Body of pancreas (tissue), 4 donors: ENCODE measurements at regions not wholly inside any gene's neighbourhood (a gene's known extent, or its start where the extent isn't known, plus 50 kb on each side); places are given as distances from the start of the nearest gene placed in this dataset.

ENCODE experiments used
- ATAC-seq: fragments of 150-250 bp; one replicate; pipeline ENCODE4 v1.9.1; 2016
- DNase-seq, 4 donors: peaks; one replicate each; pipeline ENCODE4 v3.0.0-alpha.2; 2019
- H3K27ac ChIP-seq, 4 donors: fragments of 200-600 bp; sonication (generic); 1 replicate in 3 of 4; 2 replicates in 1 of 4; pipeline versions ENCODE4 v1.5.1 to v1.6.1; 2016 to 2019; ENCODE audit warnings: mild to moderate bottlenecking in 1 of 4, mixed read lengths in 1 of 4, moderate library complexity in 1 of 4
- H3K27me3 ChIP-seq, 2 donors: fragments of 200-600 bp; sonication (generic); one replicate each; pipeline ENCODE4 v1.6.0; 2016; ENCODE audit warnings: mild to moderate bottlenecking in 1 of 2
- H3K36me3 ChIP-seq, 2 donors: fragments of 200-600 bp; sonication (generic); replicated peaks in 1 of 2; 2 replicates each; pipeline ENCODE4 v1.5.1; 2016; ENCODE audit warnings: low read depth in 2 of 2; ENCODE audit not compliant: insufficient read depth in 1 of 2
- H3K4me1 ChIP-seq: fragments of 200-600 bp; sonication (generic); one replicate; pipeline ENCODE4 v1.6.0; 2016
- H3K4me3 ChIP-seq, 2 donors: fragments of 200-600 bp; sonication (generic); 1 replicate in 1 of 2; 2 replicates in 1 of 2; pipeline ENCODE4 v1.5.1; 2016 to 2019
- H3K9me3 ChIP-seq, 3 donors: fragments of 200-600 bp; sonication (generic); 1 replicate in 2 of 3; 2 replicates in 1 of 3; pipeline ENCODE4 v1.5.1; 2016
- CTCF ChIP-seq, 7 experiments: fragments of 450-650 bp in 4 of 7; fragments of 200-600 bp in 3 of 7; sonication (generic) in 3 of 7; IDR thresholded peaks; one replicate each; pipeline ENCODE4 v1.5.1; 2016 to 2019; ENCODE audit warnings: antibody characterized with exemption in 7 of 7
- POLR2A ChIP-seq, 3 donors: fragments of 450-650 bp; IDR thresholded peaks; one replicate each; pipeline ENCODE4 v1.6.1; 2016; ENCODE audit warnings: antibody characterized with exemption in 3 of 3, mild to moderate bottlenecking in 2 of 3
- WGBS, 2 donors: methylation state at CpG; one replicate each; pipeline ENCODE4 v1.1.5; 2017; 5-methylcytosine and 5-hydroxymethylcytosine counted together
- intact Hi-C: fragments of 100-400 bp; cut with DNase I; formaldehyde crosslinking; loops from one replicate; pipeline ENCODE4 v1.15.1; 2023

GRCh38 chr1:94603663-94604062 is 62.1 kb upstream of the F3 start:
- DNase-seq (peak in 1 of 4 donors; percentile 5), ATAC-seq (no peak)
- intact Hi-C loops: no loop called here
- H3K4me3 ChIP-seq: no peak overlapping the region
- H3K36me3 ChIP-seq: no peaks in the 10 kb centered on the region
- no peak overlapping the region for H3K27ac ChIP-seq
- H3K4me1 ChIP-seq: peaks cover 38% of the 10 kb centered on the region
- H3K9me3 ChIP-seq: no peaks in the 10 kb centered on the region
- H3K27me3 ChIP-seq: no peaks in the 10 kb centered on the region
- TF ChIP-seq CTCF (IDR thresholded peaks at IDR 0.05) (no peak), POLR2A (IDR thresholded peaks at IDR 0.05) (no peak)

DNA sequence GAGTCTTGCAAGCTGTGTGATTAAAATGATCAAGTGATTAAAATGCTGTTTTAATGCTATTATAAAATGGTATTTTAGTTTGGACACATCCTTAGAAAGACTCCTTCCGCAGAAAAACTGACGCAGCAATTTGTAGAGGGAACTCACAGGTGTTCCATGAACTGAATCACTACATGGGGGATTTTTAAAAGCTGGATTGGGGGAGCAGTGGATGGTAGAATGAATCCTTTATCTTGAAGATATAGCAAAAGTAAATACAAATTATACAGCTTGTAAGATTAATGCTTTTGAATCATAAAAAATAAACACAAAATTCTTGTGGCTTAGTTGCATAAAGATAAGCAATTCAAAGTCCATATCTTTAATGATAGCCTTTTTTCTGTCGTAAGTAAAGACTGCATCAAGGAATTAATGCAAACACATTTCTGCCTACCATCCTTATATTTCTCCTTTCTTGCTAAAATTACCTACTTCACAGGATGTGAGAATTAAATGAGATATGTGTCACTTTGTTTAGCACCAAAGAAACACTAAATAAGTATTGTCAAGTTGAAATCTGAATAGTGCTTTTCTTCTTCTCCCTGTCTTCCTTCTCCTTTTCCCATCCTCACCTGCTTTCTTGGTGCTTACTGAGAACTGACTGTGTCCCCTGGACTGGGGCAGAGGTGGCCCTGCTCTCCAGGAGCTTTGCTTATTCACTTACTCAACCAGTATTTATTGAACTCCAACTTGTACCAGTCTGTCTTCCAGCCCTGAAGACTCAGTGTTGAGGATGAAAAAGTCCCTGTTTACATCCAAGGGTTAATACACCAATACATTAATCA is 61.5 kb upstream of the F3 start:
- no peaks in the 10 kb centered on the region for H3K36me3 ChIP-seq
- intact Hi-C loops: no loop called here
- H3K4me1 ChIP-seq: peaks cover 32% of the 10 kb centered on the region
- H3K9me3 ChIP-seq: no peaks in the 10 kb centered on the region
- peak; percentile 57 for ATAC-seq
- H3K27me3 ChIP-seq: no peaks in the 10 kb centered on the region
- no peak for TF ChIP-seq CTCF (IDR thresholded peaks at IDR 0.05)
- no peak for TF ChIP-seq POLR2A (IDR thresholded peaks at IDR 0.05)
- peak in 1 of 4 donors; percentile 6 for DNase-seq
- no peak overlapping the region for H3K4me3 ChIP-seq
- no peak overlapping the region for H3K27ac ChIP-seq
- WGBS, 2 donors: 48 to 51% methylated on average over 3 of the region's 3 CpGs

GRCh38 chr1:94602316-94602715 is 60.8 kb upstream of the F3 start:
- peak in 1 of 4 donors; percentile 31 for DNase-seq
- intact Hi-C loops: no loop called here
- Histone ChIP-seq H3K27me3 (no peaks in the 10 kb centered on the region), H3K4me3 (no peak overlapping the region), H3K27ac (no peak overlapping the region), H3K36me3 (no peaks in the 10 kb centered on the region), H3K4me1 (peaks cover 25% of the 10 kb centered on the region), H3K9me3 (no peaks in the 10 kb centered on the region)
- ATAC-seq: peak; percentile 36
- no peak for TF ChIP-seq CTCF (IDR thresholded peaks at IDR 0.05)
- TF ChIP-seq POLR2A (IDR thresholded peaks at IDR 0.05): no peak
- 44 to 75% methylated on average over 9 of the region's 9 CpGs for WGBS, 2 donors

DNA sequence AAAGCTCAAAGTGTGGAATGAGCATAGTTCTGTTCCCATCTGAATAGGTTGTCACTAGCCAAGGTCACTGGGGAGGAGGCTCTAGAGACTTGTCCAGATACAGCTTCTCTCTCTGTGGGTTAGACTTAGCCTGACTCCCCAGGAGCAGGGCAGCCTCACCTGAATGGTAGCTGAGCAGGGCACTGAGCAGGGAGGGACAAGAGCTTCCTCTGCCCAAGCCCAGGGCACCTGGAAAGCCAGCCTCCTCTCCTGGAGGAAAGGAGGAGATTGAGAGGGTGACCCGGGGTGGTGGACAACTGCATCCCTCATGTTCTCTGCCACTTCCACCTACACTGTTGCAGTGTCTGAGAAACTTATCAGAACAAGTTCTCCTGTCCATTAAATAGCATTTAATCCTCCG is 59.0 kb upstream of the F3 start:
- TF ChIP-seq CTCF (IDR thresholded peaks at IDR 0.05) (no peak), POLR2A (IDR thresholded peaks at IDR 0.05) (no peak)
- intact Hi-C loops: no loop called here

More for the DNA sequence above, 59.0 kb upstream of the F3 start:
- DNase-seq (no peak), ATAC-seq (no peak)
- no peaks in the 10 kb centered on the region for H3K27me3 ChIP-seq
- no peaks in the 10 kb centered on the region for H3K36me3 ChIP-seq
- no peaks in the 10 kb centered on the region for H3K9me3 ChIP-seq
- peaks cover 10% of the 10 kb centered on the region for H3K4me1 ChIP-seq
- no peak overlapping the region for H3K27ac ChIP-seq
- WGBS, 2 donors: 78 to 81% methylated on average over 2 of the region's 2 CpGs
- H3K4me3 ChIP-seq: no peak overlapping the region
